GM21447 (cell line): ENCODE measurements at regions not wholly inside any gene's neighbourhood (a gene's known extent, or its start where the extent isn't known, plus 50 kb on each side); places are given as distances from the start of the nearest gene placed in this dataset.

Experiments
- ATAC-seq: cut with Tn5 transposase; IDR thresholded peaks from one replicate; pipeline ENCODE4 v1.9.1; 2021; ENCODE audit not compliant: unreplicated experiment

GRCh38 chr6:134379076-134379475 lies 61.2 kb upstream of the SGK1 start:
- peak; percentile 84 for ATAC-seq

- ATAC-seq, result no peak
These were observed 60.5 kb upstream of the SGK1 start for GRCh38 chr6:134378426-134378825.

GRCh38 chr6:134376785-134377184 lies 58.9 kb upstream of the SGK1 start:
- no peak for ATAC-seq

- no peak for ATAC-seq
These were observed 57.3 kb upstream of the SGK1 start for GRCh38 chr6:134375220-134375580.

GRCh38 chr6:134374491-134375219 lies 56.7 kb upstream of the SGK1 start:
- ATAC-seq, result no peak

- no peak for ATAC-seq
These were observed 56.1 kb upstream of the SGK1 start for GRCh38 chr6:134373993-134374392.

- peak; percentile 92 for ATAC-seq
These were observed 55.5 kb upstream of the SGK1 start for GRCh38 chr6:134373282-134373922.

GRCh38 chr6:134372603-134373281 lies 54.8 kb upstream of the SGK1 start:
- ATAC-seq, result no peak

- no peak for ATAC-seq
These were observed 50.8 kb upstream of the SGK1 start for GRCh38 chr6:134368670-134369069.
